Omental fat pad (tissue), 3 donors: ENCODE measurements at regions not wholly inside any gene's neighbourhood (a gene's known extent, or its start where the extent isn't known, plus 50 kb on each side); places are given as distances from the start of the nearest gene placed in this dataset.

Experiments
- ATAC-seq: fragments of 150-250 bp; one replicate; pipeline ENCODE4 v1.9.1; 2016; ENCODE audit warnings: mild to moderate bottlenecking, moderate library complexity; ENCODE audit not compliant: low FRiP score
- DNase-seq: peaks from one replicate; pipeline ENCODE4 v3.0.0-alpha.2; 2019; ENCODE audit warnings: low spot score
- TF ChIP-seq, protein P1 (sequence below), 3 donors: fragments of 450-650 bp; IDR thresholded peaks; one replicate each; pipeline ENCODE4 v1.5.1; 2016 to 2017; ENCODE audit warnings: antibody characterized with exemption in 3 of 3, mild to moderate bottlenecking in 3 of 3, moderate library complexity in 2 of 3

- DNase-seq (no peak), ATAC-seq (no peak)
- TF ChIP-seq, protein P1, sequence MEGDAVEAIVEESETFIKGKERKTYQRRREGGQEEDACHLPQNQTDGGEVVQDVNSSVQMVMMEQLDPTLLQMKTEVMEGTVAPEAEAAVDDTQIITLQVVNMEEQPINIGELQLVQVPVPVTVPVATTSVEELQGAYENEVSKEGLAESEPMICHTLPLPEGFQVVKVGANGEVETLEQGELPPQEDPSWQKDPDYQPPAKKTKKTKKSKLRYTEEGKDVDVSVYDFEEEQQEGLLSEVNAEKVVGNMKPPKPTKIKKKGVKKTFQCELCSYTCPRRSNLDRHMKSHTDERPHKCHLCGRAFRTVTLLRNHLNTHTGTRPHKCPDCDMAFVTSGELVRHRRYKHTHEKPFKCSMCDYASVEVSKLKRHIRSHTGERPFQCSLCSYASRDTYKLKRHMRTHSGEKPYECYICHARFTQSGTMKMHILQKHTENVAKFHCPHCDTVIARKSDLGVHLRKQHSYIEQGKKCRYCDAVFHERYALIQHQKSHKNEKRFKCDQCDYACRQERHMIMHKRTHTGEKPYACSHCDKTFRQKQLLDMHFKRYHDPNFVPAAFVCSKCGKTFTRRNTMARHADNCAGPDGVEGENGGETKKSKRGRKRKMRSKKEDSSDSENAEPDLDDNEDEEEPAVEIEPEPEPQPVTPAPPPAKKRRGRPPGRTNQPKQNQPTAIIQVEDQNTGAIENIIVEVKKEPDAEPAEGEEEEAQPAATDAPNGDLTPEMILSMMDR (IDR thresholded peaks at IDR 0.05): no peak
These were observed 401.6 kb downstream of the TMEM232 start for GRCh38 chr5:110324876-110325275.

DNA sequence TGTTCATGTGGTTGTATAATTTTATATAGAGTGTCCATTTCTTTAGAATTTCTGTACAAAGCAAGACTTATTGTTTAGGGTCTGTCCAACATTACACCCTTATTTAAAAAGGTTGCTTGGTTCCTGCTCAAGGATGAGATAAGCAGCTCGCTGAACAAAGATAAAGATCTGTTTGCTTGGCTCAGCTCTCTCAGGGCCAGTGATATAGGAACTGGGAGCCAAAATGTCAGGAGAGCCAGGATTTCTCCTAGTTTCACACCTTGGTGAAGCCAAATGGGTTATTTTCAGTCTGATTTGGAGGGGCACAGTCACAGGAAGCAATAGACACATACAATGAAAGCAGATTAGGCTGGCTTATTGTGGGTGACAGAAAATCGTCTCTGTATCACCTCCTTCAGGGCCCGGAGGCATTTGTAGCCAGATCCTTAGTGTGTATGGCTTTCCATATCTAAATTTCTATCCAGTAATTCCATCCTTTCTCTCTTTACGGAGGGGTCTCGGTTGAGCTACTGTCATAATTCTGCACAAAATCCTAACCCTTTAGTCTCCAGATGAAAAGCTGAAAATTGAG, 396.4 kb downstream of the TMEM232 start:
- ATAC-seq: no peak
- TF ChIP-seq, protein P1 (IDR thresholded peaks at IDR 0.05): no peak
- DNase-seq: no peak

GRCh38 chr5:110333384-110333783, 393.1 kb downstream of the TMEM232 start:
- DNase-seq (no peak), ATAC-seq (no peak)
- TF ChIP-seq, protein P1 (IDR thresholded peaks at IDR 0.05): no peak

GRCh38 chr5:110335361-110336066, 391.0 kb downstream of the TMEM232 start:
- no peak for ATAC-seq
- TF ChIP-seq, protein P1 (IDR thresholded peaks at IDR 0.05): no peak
- no peak for DNase-seq

DNA sequence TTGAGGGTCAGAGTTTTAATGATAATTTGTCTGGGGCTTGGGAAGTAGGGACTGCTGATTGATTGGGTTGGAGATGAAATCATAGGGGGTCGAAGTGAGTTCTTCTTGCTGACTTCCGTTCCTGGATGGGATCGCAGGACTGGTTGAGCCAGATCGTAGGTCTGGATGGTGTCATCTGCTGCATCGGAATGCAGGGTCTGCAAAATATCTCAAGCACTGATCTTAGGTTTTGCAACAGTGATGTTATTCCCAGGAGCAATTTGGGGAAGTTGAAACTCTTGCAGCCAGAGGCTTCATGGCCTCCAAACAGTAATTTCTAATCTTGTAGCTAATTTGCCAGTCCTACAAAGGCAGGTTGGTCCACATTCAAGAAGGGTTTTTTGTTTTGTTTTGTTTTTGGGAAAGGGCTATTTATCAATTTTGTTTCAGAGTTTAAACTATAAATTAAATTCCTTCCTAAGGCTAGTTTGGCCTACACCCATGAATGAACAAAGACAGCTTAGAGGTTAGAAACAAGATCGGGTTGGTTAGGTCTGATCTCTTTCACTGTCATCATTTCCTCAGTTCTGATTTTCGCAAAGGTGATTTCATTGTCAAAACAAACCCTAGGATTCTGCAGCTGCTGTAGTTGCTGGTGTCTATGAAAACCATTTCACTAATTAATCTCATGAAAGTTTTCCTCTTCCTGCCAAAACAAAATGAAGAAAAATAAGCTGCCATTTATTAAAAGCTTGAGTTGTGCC, 388.0 kb downstream of the TMEM232 start:
- TF ChIP-seq, protein P1 (IDR thresholded peaks at IDR 0.05): no peak
- ATAC-seq (no peak), DNase-seq (no peak)

DNA sequence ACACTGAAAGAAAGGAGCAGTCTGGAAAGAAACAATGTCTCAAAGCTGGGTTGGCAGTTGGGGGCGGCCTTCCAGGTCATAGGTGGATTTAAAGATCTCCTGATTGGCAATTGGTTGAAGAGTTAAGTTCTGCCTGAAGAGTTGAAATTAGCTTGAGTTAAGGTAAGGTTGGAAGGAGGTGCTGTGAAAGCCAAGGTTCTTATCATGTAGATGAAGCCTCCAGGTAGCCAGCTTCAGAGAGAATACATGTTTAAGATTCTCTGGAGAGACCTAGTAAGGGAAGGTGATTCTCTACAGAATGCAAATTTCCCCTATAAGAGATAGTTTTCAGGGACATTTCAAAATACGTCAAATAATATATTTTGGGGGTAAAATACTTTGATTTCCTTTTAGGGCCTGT, 387.1 kb downstream of the TMEM232 start:
- DNase-seq (no peak), ATAC-seq (no peak)
- TF ChIP-seq, protein P1 (IDR thresholded peaks at IDR 0.05): no peak
